Middle frontal gyrus (tissue), 1 donor: ENCODE measurements at regions not wholly inside any gene's neighbourhood (a gene's known extent, or its start where the extent isn't known, plus 50 kb on each side); places are given as distances from the start of the nearest gene placed in this dataset.
"Not testable (repeated sequence)": the region's sequence is repeated elsewhere in the genome, so short reads cannot be mapped to it uniquely, and the experiment has no call there.

ENCODE experiments used
- DNase-seq: peaks from one replicate; pipeline ENCODE4 v3.0.0-alpha.2; 2015; ENCODE audit warnings: low spot score; ENCODE audit errors: extremely low spot score

- DNase-seq = no peak
Observed at GRCh38 chr3:124313621-124314020, 321.7 kb upstream of the ROPN1 start.

GRCh38 chr3:124315215-124316033, 323.5 kb upstream of the ROPN1 start:
- DNase-seq = no peak

- DNase-seq = no peak
Observed at GRCh38 chr3:124316034-124316287, 324.0 kb upstream of the ROPN1 start.

GRCh38 chr3:124318014-124318413, 326.1 kb upstream of the ROPN1 start:
- DNase-seq = no peak

- no peak for DNase-seq
Observed at GRCh38 chr3:124318656-124319055, 326.7 kb upstream of the ROPN1 start.

- no peak for DNase-seq
Observed at GRCh38 chr3:124320976-124321375, 329.1 kb upstream of the ROPN1 start.

- no peak for DNase-seq
Observed at GRCh38 chr3:124322309-124322880, 330.5 kb upstream of the ROPN1 start.

- DNase-seq = no peak
Observed at GRCh38 chr3:124322966-124323365, 331.0 kb upstream of the ROPN1 start.

GRCh38 chr3:124325248-124325647, 333.3 kb upstream of the ROPN1 start:
- no peak for DNase-seq

- no peak for DNase-seq
Observed at GRCh38 chr3:124329723-124330122, 337.8 kb upstream of the ROPN1 start.

GRCh38 chr3:124333931-124334640, 342.2 kb upstream of the ROPN1 start:
- DNase-seq = no peak

GRCh38 chr3:124336067-124336656, 344.2 kb upstream of the ROPN1 start:
- DNase-seq = no peak

- DNase-seq = no peak
Observed at GRCh38 chr3:124345845-124346244, 353.9 kb upstream of the ROPN1 start.

GRCh38 chr3:124346487-124346886, 354.6 kb upstream of the ROPN1 start:
- DNase-seq = no peak

GRCh38 chr3:124347418-124347817, 355.5 kb upstream of the ROPN1 start:
- no peak for DNase-seq

- DNase-seq = not testable (repeated sequence)
Observed at GRCh38 chr3:124348555-124348954, 356.6 kb upstream of the ROPN1 start.

GRCh38 chr3:124351430-124352148, 359.7 kb upstream of the ROPN1 start:
- peak; percentile 68 for DNase-seq

GRCh38 chr3:124352149-124352539, 360.2 kb upstream of the ROPN1 start:
- DNase-seq = no peak

GRCh38 chr3:124353691-124354090, 361.8 kb upstream of the ROPN1 start:
- DNase-seq = no peak

GRCh38 chr3:124354150-124354549, 362.2 kb upstream of the ROPN1 start:
- no peak for DNase-seq

- DNase-seq = no peak
Observed at GRCh38 chr3:124358156-124358555, 366.2 kb upstream of the ROPN1 start.

GRCh38 chr3:124360155-124360554, 368.2 kb upstream of the ROPN1 start:
- no peak for DNase-seq
